ENCODE measurements at regions not wholly inside any gene's neighbourhood (a gene's known extent, or its start where the extent isn't known, plus 50 kb on each side); places are given as distances from the start of the nearest gene placed in this dataset.

DNA sequence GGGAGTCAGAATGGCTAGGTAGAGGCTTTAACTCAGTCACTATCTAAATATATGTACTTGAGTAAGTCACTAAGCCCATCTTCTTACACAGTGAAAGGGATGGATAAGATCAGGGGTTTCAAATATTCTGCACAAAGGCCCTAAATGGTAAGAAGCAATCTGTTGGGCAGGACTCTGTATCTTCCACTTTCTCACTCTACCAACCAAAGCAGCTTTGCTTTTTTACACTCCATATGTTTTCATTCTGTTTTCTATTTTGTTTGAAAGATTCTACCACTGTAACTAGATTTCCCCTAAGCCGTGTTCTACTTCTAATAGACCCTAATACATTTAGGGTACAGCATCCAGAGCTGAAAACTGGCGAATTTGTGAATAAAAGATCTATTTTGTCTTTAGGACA is 477.5 kb upstream of the NMUR2 start:
- Histone ChIP-seq H3K27me3 (no peaks in the 10 kb centered on the region), H3K27ac (no peak overlapping the region), H3K4me1 (no peaks in the 10 kb centered on the region), H3K9me3 (no peaks in the 10 kb centered on the region), H3K4me3 (no peak overlapping the region), H3K36me3 (no peaks in the 10 kb centered on the region), H3K9ac (ENCODE audit: low read depth in 2 of 2, low read length in 2 of 2) (no peak overlapping the region)
- TF ChIP-seq, protein P1, sequence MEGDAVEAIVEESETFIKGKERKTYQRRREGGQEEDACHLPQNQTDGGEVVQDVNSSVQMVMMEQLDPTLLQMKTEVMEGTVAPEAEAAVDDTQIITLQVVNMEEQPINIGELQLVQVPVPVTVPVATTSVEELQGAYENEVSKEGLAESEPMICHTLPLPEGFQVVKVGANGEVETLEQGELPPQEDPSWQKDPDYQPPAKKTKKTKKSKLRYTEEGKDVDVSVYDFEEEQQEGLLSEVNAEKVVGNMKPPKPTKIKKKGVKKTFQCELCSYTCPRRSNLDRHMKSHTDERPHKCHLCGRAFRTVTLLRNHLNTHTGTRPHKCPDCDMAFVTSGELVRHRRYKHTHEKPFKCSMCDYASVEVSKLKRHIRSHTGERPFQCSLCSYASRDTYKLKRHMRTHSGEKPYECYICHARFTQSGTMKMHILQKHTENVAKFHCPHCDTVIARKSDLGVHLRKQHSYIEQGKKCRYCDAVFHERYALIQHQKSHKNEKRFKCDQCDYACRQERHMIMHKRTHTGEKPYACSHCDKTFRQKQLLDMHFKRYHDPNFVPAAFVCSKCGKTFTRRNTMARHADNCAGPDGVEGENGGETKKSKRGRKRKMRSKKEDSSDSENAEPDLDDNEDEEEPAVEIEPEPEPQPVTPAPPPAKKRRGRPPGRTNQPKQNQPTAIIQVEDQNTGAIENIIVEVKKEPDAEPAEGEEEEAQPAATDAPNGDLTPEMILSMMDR (IDR thresholded peaks at IDR 0.05): no peak
- intact Hi-C loops (cut with DNase I): no loop called here
- DNase-seq: no peak

DNA sequence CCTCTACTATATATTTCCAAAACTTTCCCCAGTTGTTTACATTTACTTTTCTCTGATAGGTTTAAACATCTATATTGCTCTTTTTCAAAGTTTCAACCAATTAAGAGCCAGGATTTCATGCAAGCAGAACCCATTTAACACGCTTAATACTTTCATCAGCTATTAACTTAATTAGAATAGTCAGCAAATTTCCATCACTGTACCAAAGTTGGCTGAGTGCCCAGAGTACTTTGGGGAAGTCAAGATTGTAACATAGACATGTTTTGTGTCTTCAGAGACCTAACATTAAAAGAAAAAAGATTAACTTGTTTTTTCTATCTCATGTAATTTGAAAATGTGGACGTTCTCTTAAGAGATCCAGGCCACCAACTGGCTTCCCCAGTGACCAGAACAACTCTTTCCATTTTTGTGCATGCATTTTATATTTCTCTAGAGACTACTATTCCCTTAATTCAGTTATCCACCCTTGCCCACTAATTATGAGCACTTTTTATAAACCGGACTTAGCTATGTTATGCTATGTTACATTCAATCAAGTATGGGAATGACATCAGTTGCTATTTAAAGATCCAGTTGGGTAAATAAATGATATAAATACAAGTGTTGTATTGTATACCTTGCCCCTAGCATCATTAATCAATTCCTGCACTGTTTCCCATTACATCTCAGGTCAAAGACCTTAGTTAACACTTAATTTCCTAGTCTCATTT is 478.1 kb upstream of the NMUR2 start:
- Histone ChIP-seq H3K27ac (no peak overlapping the region), H3K4me3 (no peak overlapping the region), H3K27me3 (no peaks in the 10 kb centered on the region), H3K9ac (ENCODE audit: low read depth in 2 of 2, low read length in 2 of 2) (no peak overlapping the region), H3K36me3 (no peaks in the 10 kb centered on the region), H3K9me3 (no peaks in the 10 kb centered on the region), H3K4me1 (no peaks in the 10 kb centered on the region)
- TF ChIP-seq, protein P1 (IDR thresholded peaks at IDR 0.05): no peak
- DNase-seq: no peak
- intact Hi-C loops (cut with DNase I): no loop called here

GRCh38 chr5:152884006-152884405 is 478.9 kb upstream of the NMUR2 start:
- Histone ChIP-seq H3K36me3 (no peaks in the 10 kb centered on the region), H3K27me3 (no peaks in the 10 kb centered on the region), H3K9me3 (no peaks in the 10 kb centered on the region), H3K4me1 (no peaks in the 10 kb centered on the region), H3K4me3 (no peak overlapping the region), H3K9ac (ENCODE audit: low read depth in 2 of 2, low read length in 2 of 2) (no peak overlapping the region), H3K27ac (no peak overlapping the region)
- intact Hi-C loops (cut with DNase I): no loop called here
- no peak for DNase-seq
- TF ChIP-seq, protein P1 (IDR thresholded peaks at IDR 0.05): no peak

GRCh38 chr5:152900332-152900731 is 495.3 kb upstream of the NMUR2 start:
- no peaks in the 10 kb centered on the region for H3K9me3 ChIP-seq
- no peaks in the 10 kb centered on the region for H3K4me1 ChIP-seq
- intact Hi-C loops (cut with DNase I): no loop called here
- no peaks in the 10 kb centered on the region for H3K36me3 ChIP-seq
- no peak for DNase-seq
- H3K27me3 ChIP-seq: no peaks in the 10 kb centered on the region
- no peak overlapping the region for H3K27ac ChIP-seq
- TF ChIP-seq, protein P1 (IDR thresholded peaks at IDR 0.05): no peak
- H3K4me3 ChIP-seq: no peak overlapping the region
- H3K9ac ChIP-seq (ENCODE audit: low read depth in 2 of 2, low read length in 2 of 2): no peak overlapping the region

DNA sequence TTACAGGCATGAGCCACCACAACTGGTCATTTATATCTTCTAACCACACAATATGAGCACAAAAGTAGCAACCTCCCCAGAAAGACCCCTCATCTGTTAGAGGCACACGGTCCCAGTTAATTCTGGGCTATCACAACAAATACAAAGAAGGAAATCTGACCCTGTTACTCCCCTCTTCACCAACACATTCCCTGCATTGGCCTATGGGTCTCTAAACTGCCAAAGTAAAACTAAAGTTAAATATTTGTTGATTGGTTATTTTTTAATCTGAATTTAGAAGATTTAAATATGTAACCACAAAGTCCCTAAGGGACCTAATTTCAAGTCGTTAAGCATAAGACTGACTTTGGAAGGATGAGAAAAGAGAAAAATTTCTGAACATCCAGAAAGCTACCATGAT is 496.7 kb upstream of the NMUR2 start:
- H3K36me3 ChIP-seq: no peaks in the 10 kb centered on the region
- H3K27me3 ChIP-seq: no peaks in the 10 kb centered on the region
- no peak overlapping the region for H3K9ac ChIP-seq (ENCODE audit: low read depth in 2 of 2, low read length in 2 of 2)
- H3K9me3 ChIP-seq: no peaks in the 10 kb centered on the region
- H3K27ac ChIP-seq: no peak overlapping the region
- DNase-seq: no peak
- TF ChIP-seq, protein P1 (IDR thresholded peaks at IDR 0.05): no peak
- intact Hi-C loops (cut with DNase I): no loop called here
- H3K4me1 ChIP-seq: no peaks in the 10 kb centered on the region
- H3K4me3 ChIP-seq: no peak overlapping the region

All from colonic mucosa (tissue), 4 donors.